ENCODE measurements at regions not wholly inside any gene's neighbourhood (a gene's known extent, or its start where the extent isn't known, plus 50 kb on each side); places are given as distances from the start of the nearest gene placed in this dataset.
"Not testable (repeated sequence)": the region's sequence is repeated elsewhere in the genome, so short reads cannot be mapped to it uniquely, and the experiment has no call there.

GRCh38 chr2:221747289-221747972 lies 175.3 kb upstream of the EPHA4 start:
- DNase-seq: no peak

GRCh38 chr2:221741496-221742211 lies 169.6 kb upstream of the EPHA4 start:
- DNase-seq: no peak

- DNase-seq: no peak
These were observed 159.5 kb upstream of the EPHA4 start for GRCh38 chr2:221731432-221732145.

- no peak for DNase-seq
These were observed 154.9 kb upstream of the EPHA4 start for GRCh38 chr2:221726894-221727513.

- DNase-seq: no peak
These were observed 152.6 kb upstream of the EPHA4 start for GRCh38 chr2:221724631-221725203.

GRCh38 chr2:221724117-221724516 lies 152.0 kb upstream of the EPHA4 start:
- DNase-seq: not testable (repeated sequence)

- DNase-seq: no peak
These were observed 144.6 kb upstream of the EPHA4 start for GRCh38 chr2:221716426-221717303.

GRCh38 chr2:221715523-221716247 lies 143.6 kb upstream of the EPHA4 start:
- no peak for DNase-seq

- no peak for DNase-seq
These were observed 138.6 kb upstream of the EPHA4 start for GRCh38 chr2:221710744-221711143.

GRCh38 chr2:221708902-221709301 lies 136.8 kb upstream of the EPHA4 start:
- DNase-seq: no peak

GRCh38 chr2:221705185-221705877 lies 133.2 kb upstream of the EPHA4 start:
- DNase-seq: no peak

- no peak for DNase-seq
These were observed 132.3 kb upstream of the EPHA4 start for GRCh38 chr2:221704442-221704841.

GRCh38 chr2:221693365-221693764 lies 121.3 kb upstream of the EPHA4 start:
- no peak for DNase-seq

GRCh38 chr2:221691571-221691970 lies 119.5 kb upstream of the EPHA4 start:
- DNase-seq: no peak

GRCh38 chr2:221689140-221689539 lies 117.0 kb upstream of the EPHA4 start:
- no peak for DNase-seq

- no peak for DNase-seq
These were observed 108.4 kb upstream of the EPHA4 start for GRCh38 chr2:221680548-221680947.

GRCh38 chr2:221677688-221678087 lies 105.6 kb upstream of the EPHA4 start:
- DNase-seq: no peak

- DNase-seq: no peak
These were observed 104.6 kb upstream of the EPHA4 start for GRCh38 chr2:221676566-221677172.

GRCh38 chr2:221675201-221675908 lies 103.3 kb upstream of the EPHA4 start:
- no peak for DNase-seq

GRCh38 chr2:221674446-221674845 lies 102.3 kb upstream of the EPHA4 start:
- DNase-seq: no peak
